ENCODE measurements at regions not wholly inside any gene's neighbourhood (a gene's known extent, or its start where the extent isn't known, plus 50 kb on each side); places are given as distances from the start of the nearest gene placed in this dataset.
"Not testable (repeated sequence)": the region's sequence is repeated elsewhere in the genome, so short reads cannot be mapped to it uniquely, and the experiment has no call there.

- no peaks in the 10 kb centered on the region for H3K36me3 Mint-ChIP-seq
- H3K27me3 Mint-ChIP-seq = no peaks in the 10 kb centered on the region
- H3K4me3 Mint-ChIP-seq = no peak overlapping the region
- ATAC-seq (ENCODE audit: low read depth) (no peak), DNase-seq (ENCODE audit: low spot score in 2 of 2) (no peak)
- H3K9me3 Mint-ChIP-seq = peaks cover 1% of the 10 kb centered on the region
- no peaks in the 10 kb centered on the region for H3K4me1 Mint-ChIP-seq
- H3K27ac Mint-ChIP-seq = no peak overlapping the region
These were observed 90.8 kb downstream of the GJA1 start for GRCh38 chr6:121526282-121526681.

DNA sequence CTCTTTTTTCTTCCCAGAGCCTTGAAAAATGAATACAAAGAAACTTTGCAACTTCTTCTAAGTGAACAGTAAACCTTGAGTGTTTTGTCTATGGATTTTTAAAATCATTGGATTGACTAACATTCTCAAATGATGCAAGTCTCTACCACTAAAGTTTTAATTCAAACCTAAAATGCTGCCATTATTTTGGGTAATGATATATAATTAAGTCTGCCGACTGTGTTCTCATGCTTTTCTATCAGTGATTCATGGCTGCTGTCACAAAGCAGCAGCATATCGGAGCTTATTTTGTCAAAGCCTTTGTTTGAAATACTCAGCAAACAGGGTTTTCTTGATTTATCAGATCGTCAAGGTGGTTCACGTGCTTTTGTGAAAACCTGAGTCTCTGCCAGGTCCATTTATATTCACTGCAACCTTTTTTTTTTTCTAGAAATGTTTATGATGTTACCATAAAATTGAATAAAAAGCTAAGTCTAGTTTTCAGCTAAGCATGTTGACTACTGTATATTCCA lies 96.3 kb downstream of the GJA1 start:
- DNase-seq (ENCODE audit: low spot score in 2 of 2) (no peak), ATAC-seq (ENCODE audit: low read depth) (no peak)
- H3K4me1 Mint-ChIP-seq = no peaks in the 10 kb centered on the region
- no peaks in the 10 kb centered on the region for H3K36me3 Mint-ChIP-seq
- no peak overlapping the region for H3K4me3 Mint-ChIP-seq
- no peak overlapping the region for H3K27ac Mint-ChIP-seq
- peaks cover 1% of the 10 kb centered on the region for H3K9me3 Mint-ChIP-seq
- H3K27me3 Mint-ChIP-seq = no peaks in the 10 kb centered on the region

- Mint-ChIP-seq H3K9me3 (peaks cover 1% of the 10 kb centered on the region), H3K36me3 (no peaks in the 10 kb centered on the region), H3K4me1 (no peaks in the 10 kb centered on the region), H3K27ac (no peak overlapping the region), H3K27me3 (no peaks in the 10 kb centered on the region), H3K4me3 (no peak overlapping the region)
- no peak for DNase-seq (ENCODE audit: low spot score in 2 of 2)
- ATAC-seq (ENCODE audit: low read depth) = no peak
These were observed 97.9 kb downstream of the GJA1 start for GRCh38 chr6:121533321-121533841.

GRCh38 chr6:121535777-121536176 lies 100.3 kb downstream of the GJA1 start:
- no peaks in the 10 kb centered on the region for H3K9me3 Mint-ChIP-seq
- ATAC-seq (ENCODE audit: low read depth) = no peak
- no peak overlapping the region for H3K27ac Mint-ChIP-seq
- no peak for DNase-seq (ENCODE audit: low spot score in 2 of 2)
- H3K27me3 Mint-ChIP-seq = no peaks in the 10 kb centered on the region
- no peak overlapping the region for H3K4me3 Mint-ChIP-seq
- H3K36me3 Mint-ChIP-seq = no peaks in the 10 kb centered on the region
- H3K4me1 Mint-ChIP-seq = no peaks in the 10 kb centered on the region

- no peaks in the 10 kb centered on the region for H3K36me3 Mint-ChIP-seq
- no peak overlapping the region for H3K4me3 Mint-ChIP-seq
- H3K9me3 Mint-ChIP-seq = no peaks in the 10 kb centered on the region
- H3K27me3 Mint-ChIP-seq = no peaks in the 10 kb centered on the region
- no peaks in the 10 kb centered on the region for H3K4me1 Mint-ChIP-seq
- H3K27ac Mint-ChIP-seq = no peak overlapping the region
- no peak for ATAC-seq (ENCODE audit: low read depth)
- DNase-seq (ENCODE audit: low spot score in 2 of 2) = no peak
These were observed 100.9 kb downstream of the GJA1 start for GRCh38 chr6:121536345-121536744.

GRCh38 chr6:121539439-121539838 lies 104.0 kb downstream of the GJA1 start:
- Mint-ChIP-seq H3K27me3 (no peaks in the 10 kb centered on the region), H3K9me3 (no peaks in the 10 kb centered on the region), H3K36me3 (no peaks in the 10 kb centered on the region), H3K27ac (no peak overlapping the region), H3K4me1 (no peaks in the 10 kb centered on the region), H3K4me3 (no peak overlapping the region)
- ATAC-seq (ENCODE audit: low read depth) (no peak), DNase-seq (ENCODE audit: low spot score in 2 of 2) (no peak)

- H3K27me3 Mint-ChIP-seq = no peaks in the 10 kb centered on the region
- no peaks in the 10 kb centered on the region for H3K36me3 Mint-ChIP-seq
- no peaks in the 10 kb centered on the region for H3K4me1 Mint-ChIP-seq
- no peak overlapping the region for H3K27ac Mint-ChIP-seq
- no peak overlapping the region for H3K4me3 Mint-ChIP-seq
- DNase-seq (ENCODE audit: low spot score in 2 of 2) = no peak
- no peak for ATAC-seq (ENCODE audit: low read depth)
- H3K9me3 Mint-ChIP-seq = no peaks in the 10 kb centered on the region
These were observed 104.8 kb downstream of the GJA1 start for GRCh38 chr6:121540210-121540609.

DNA sequence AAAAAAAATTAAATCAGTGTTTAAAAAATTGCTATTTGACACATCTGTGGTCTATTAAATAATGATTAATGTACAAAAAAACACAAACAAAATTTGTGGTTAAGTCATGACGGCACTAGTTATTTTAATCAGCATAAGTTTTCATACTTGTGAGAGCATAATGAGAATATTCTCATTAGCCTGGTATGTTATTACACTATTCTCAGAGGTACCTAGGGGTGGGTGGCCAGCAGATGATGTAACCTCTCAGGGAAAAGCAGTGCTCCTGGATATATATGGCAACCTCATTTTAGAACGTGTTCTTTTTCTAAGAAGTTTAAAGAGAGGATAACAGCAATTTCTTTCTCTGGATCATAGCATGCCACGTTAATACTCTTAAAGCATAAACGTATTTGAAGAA lies 109.2 kb downstream of the GJA1 start:
- no peak overlapping the region for H3K4me3 Mint-ChIP-seq
- H3K27me3 Mint-ChIP-seq = no peaks in the 10 kb centered on the region
- no peaks in the 10 kb centered on the region for H3K9me3 Mint-ChIP-seq
- DNase-seq (ENCODE audit: low spot score in 2 of 2) (no peak), ATAC-seq (ENCODE audit: low read depth) (no peak)
- no peak overlapping the region for H3K27ac Mint-ChIP-seq
- H3K4me1 Mint-ChIP-seq = no peaks in the 10 kb centered on the region
- no peaks in the 10 kb centered on the region for H3K36me3 Mint-ChIP-seq

GRCh38 chr6:121548131-121548530 lies 112.7 kb downstream of the GJA1 start:
- DNase-seq (ENCODE audit: low spot score in 2 of 2) (no peak), ATAC-seq (ENCODE audit: low read depth) (no peak)
- Mint-ChIP-seq H3K36me3 (no peaks in the 10 kb centered on the region), H3K9me3 (no peaks in the 10 kb centered on the region), H3K4me3 (no peak overlapping the region), H3K27ac (no peak overlapping the region), H3K4me1 (no peaks in the 10 kb centered on the region), H3K27me3 (no peaks in the 10 kb centered on the region)

DNA sequence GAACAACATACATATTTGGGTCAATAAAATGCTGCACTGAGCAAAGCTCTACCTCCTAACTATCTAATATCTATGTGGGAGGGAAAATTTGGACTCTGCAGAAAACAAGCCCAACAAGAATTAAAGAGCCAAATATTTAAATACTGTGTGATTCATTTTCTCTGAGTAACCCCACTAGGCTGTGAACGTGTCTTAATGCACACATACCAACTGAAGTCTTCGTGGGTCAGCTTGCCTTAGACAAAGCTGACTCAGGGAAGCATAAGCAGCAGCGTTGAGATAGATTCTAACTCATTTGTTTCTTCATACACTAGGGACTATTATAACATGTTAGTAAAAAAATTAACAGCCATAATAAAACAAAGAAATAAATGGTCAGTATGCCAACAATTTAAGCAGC lies 114.3 kb downstream of the GJA1 start:
- ATAC-seq (ENCODE audit: low read depth) = no peak
- Mint-ChIP-seq H3K9me3 (no peaks in the 10 kb centered on the region), H3K4me1 (no peaks in the 10 kb centered on the region), H3K36me3 (no peaks in the 10 kb centered on the region), H3K27me3 (no peaks in the 10 kb centered on the region), H3K27ac (no peak overlapping the region), H3K4me3 (no peak overlapping the region)
- no peak for DNase-seq (ENCODE audit: low spot score in 2 of 2)

DNA sequence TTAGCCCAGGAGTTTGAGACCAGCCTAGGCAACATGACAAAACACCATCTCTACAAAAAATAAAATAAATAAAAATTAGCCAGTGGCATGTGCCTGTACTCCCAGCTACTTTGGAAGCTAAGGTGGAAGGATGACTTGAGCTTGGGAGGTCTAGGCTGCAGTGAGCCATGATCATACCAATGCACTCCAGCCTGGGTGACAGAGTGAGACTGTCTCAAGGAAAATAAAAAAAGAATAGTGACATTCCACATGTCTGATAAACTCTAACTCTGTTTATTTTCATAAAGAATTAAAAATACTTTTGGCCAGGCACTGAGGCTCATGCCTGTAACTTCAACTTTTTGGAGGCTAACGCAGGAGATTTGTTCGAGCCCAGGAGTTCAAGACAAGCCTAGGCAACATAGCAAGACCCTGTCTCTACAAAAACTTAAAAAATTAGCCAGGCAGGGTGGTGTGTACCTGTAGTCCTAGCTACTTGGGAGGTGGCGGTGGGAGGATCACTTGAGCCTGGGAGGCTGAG lies 115.1 kb downstream of the GJA1 start:
- Mint-ChIP-seq H3K27ac (no peak overlapping the region), H3K9me3 (no peaks in the 10 kb centered on the region), H3K4me3 (no peak overlapping the region), H3K4me1 (no peaks in the 10 kb centered on the region), H3K27me3 (no peaks in the 10 kb centered on the region), H3K36me3 (no peaks in the 10 kb centered on the region)
- no peak for ATAC-seq (ENCODE audit: low read depth)
- DNase-seq (ENCODE audit: low spot score in 2 of 2) = no peak

GRCh38 chr6:121555201-121555600 lies 119.8 kb downstream of the GJA1 start:
- H3K36me3 Mint-ChIP-seq = no peaks in the 10 kb centered on the region
- H3K4me1 Mint-ChIP-seq = no peaks in the 10 kb centered on the region
- ATAC-seq (ENCODE audit: low read depth) (no peak), DNase-seq (ENCODE audit: low spot score in 2 of 2) (no peak)
- peaks cover 2% of the 10 kb centered on the region for H3K27me3 Mint-ChIP-seq
- H3K27ac Mint-ChIP-seq = no peak overlapping the region
- H3K9me3 Mint-ChIP-seq = no peaks in the 10 kb centered on the region
- no peak overlapping the region for H3K4me3 Mint-ChIP-seq

GRCh38 chr6:121556149-121556548 lies 120.7 kb downstream of the GJA1 start:
- not testable (repeated sequence) for H3K27ac Mint-ChIP-seq; H3K36me3 Mint-ChIP-seq; H3K4me1 Mint-ChIP-seq; DNase-seq (ENCODE audit: low spot score in 2 of 2); H3K9me3 Mint-ChIP-seq; H3K4me3 Mint-ChIP-seq; ATAC-seq (ENCODE audit: low read depth); H3K27me3 Mint-ChIP-seq

DNA sequence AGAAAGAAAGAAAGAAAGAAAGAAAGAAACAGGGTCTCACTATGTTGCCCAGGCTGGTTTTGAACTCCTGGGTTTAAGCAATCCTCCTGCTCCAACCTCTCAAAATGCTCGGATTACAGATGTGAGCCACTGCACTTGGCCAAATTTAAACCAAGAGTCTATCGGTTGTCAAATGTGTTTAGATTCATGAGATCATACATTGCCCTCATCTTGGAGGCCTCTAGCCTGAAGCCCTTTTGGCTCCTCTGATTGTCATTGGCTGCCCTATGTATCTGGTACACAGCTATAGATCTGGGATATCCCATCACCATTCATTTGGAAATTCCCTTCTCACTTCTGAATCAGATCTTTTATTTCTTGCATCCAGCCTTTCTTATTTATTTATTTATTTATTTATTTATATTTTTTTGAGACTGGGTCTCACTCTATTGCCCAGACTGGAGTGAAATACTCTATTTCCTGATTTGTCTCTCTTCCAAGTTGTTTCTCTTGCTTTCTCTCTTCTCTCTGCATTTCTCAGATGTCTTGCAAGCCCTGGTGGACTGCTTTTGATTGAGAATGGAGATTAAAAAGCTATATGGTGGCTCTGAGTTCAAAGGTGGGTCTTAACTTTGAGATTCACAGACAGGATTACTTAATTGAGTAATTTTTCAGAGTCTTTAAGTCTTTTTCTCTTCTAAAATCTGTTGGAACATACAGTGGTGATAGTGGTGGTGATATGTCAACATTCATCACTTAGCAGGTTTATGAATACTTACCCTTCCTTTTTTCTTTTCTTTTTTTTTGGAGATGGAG lies 121.9 kb downstream of the GJA1 start:
- Mint-ChIP-seq H3K27me3 (peaks cover 2% of the 10 kb centered on the region), H3K9me3 (no peaks in the 10 kb centered on the region), H3K36me3 (no peaks in the 10 kb centered on the region), H3K4me3 (no peak overlapping the region), H3K27ac (no peak overlapping the region), H3K4me1 (no peaks in the 10 kb centered on the region)
- no peak for ATAC-seq (ENCODE audit: low read depth)
- no peak for DNase-seq (ENCODE audit: low spot score in 2 of 2)
